Fibroblast of lung (primary cell): ENCODE measurements at regions not wholly inside any gene's neighbourhood (a gene's known extent, or its start where the extent isn't known, plus 50 kb on each side); places are given as distances from the start of the nearest gene placed in this dataset.

Experiments
- DNase-seq, 2 donors: peaks; one replicate each; pipeline versions ENCODE4 v3.0.0 to v3.0.0-alpha.2; 2010; ENCODE audit warnings: low read depth in 2 of 2
- H2AFZ ChIP-seq: 2 replicates; pipeline ENCODE4 v1.5.1; 2012; ENCODE audit warnings: low read length, control low read depth, inconsistent platforms
- H3K27ac ChIP-seq: 2 replicates; pipeline ENCODE4 v1.5.1; 2011; ENCODE audit warnings: low read length, control low read depth; ENCODE audit not compliant: insufficient read depth
- H3K27me3 ChIP-seq: 2 replicates; pipeline ENCODE4 v1.5.1; 2011; ENCODE audit warnings: mild to moderate bottlenecking, low read length; ENCODE audit not compliant: control insufficient read depth, insufficient read depth
- H3K36me3 ChIP-seq: 2 replicates; pipeline ENCODE4 v1.5.1; 2011; ENCODE audit warnings: low read length; ENCODE audit not compliant: control insufficient read depth, insufficient read depth
- H3K4me1 ChIP-seq: 2 replicates; pipeline ENCODE4 v1.5.1; 2011; ENCODE audit warnings: low read length; ENCODE audit not compliant: control insufficient read depth, insufficient read depth; ENCODE audit errors: extremely low read depth
- H3K4me2 ChIP-seq: 2 replicates; pipeline ENCODE4 v1.5.1; 2011; ENCODE audit warnings: low read length, control low read depth; ENCODE audit not compliant: insufficient read depth; ENCODE audit errors: extremely low read depth
- H3K4me3 ChIP-seq, 4 experiments: fragments of 200-600 bp in 1 of 4; sonication (generic) in 1 of 4; replicated peaks in 1 of 4; 2 replicates each; pipeline ENCODE4 v1.5.1; 2011 to 2016; ENCODE audit warnings: low read length in 4 of 4, low read depth in 3 of 4, mild to moderate bottlenecking in 3 of 4, control low read depth in 2 of 4, inconsistent platforms in 1 of 4, mixed read lengths in 1 of 4; ENCODE audit not compliant: insufficient read depth in 1 of 4; ENCODE audit errors: control extremely low read depth in 1 of 4
- H3K79me2 ChIP-seq: 2 replicates; pipeline ENCODE4 v1.5.1; 2012; ENCODE audit warnings: mild to moderate bottlenecking, low read length, inconsistent platforms; ENCODE audit not compliant: control insufficient read depth, insufficient read depth
- H3K9ac ChIP-seq: 2 replicates; pipeline ENCODE4 v1.5.1; 2011; ENCODE audit warnings: mild to moderate bottlenecking, low read length, control low read depth; ENCODE audit not compliant: insufficient read depth
- H3K9me3 ChIP-seq: 2 replicates; pipeline ENCODE4 v1.5.1; 2012; ENCODE audit warnings: low read depth, low read length; ENCODE audit not compliant: control insufficient read depth, insufficient read depth
- H4K20me1 ChIP-seq: 2 replicates; pipeline ENCODE4 v1.5.1; 2011; ENCODE audit warnings: low read length; ENCODE audit not compliant: control insufficient read depth, insufficient read depth; ENCODE audit errors: extremely low read depth
- EZH2 ChIP-seq: IDR thresholded peaks from 2 replicates; pipeline ENCODE4 v1.5.1; 2012; ENCODE audit warnings: low read length, control low read depth, mild to moderate bottlenecking; ENCODE audit errors: missing control alignments
- TF ChIP-seq, protein P1 (sequence below), 2 donors: IDR thresholded peaks in 1 of 2; conservative IDR thresholded peaks in 1 of 2; 1 replicate in 1 of 2; 2 replicates in 1 of 2; pipeline ENCODE4 v1.5.1; 2011 to 2012; ENCODE audit warnings: low read length in 2 of 2, control low read depth in 1 of 2, inconsistent platforms in 1 of 2, low read depth in 1 of 2, mild to moderate bottlenecking in 1 of 2

DNA sequence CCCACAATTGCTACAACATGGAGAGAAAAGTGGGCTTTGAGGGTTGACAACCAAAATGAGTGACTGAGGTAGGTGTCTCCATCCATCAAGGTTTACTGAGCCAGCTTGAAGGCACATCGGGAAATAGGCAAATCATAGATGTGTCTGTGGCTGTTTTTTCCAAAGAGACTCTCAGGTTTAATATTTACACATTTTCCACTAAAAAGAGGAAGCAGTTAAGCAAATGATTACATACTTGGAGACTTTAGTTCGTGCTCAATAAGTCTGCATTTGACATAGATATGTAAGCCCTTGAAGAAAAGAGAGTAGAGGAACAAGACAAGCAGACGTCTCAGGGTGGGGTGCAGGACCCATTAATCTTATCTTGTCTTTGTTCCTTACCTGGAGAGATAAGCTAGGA is 148.9 kb upstream of the COX10 start:
- no peak overlapping the region for H2AFZ ChIP-seq
- H3K36me3 ChIP-seq, result no peaks in the 10 kb centered on the region
- H3K4me3 ChIP-seq, result no peak overlapping the region
- no peak overlapping the region for H3K27ac ChIP-seq
- DNase-seq, result no peak
- H3K4me2 ChIP-seq, result no peak overlapping the region
- H4K20me1 ChIP-seq, result no peaks in the 10 kb centered on the region
- no peak overlapping the region for H3K9ac ChIP-seq
- H3K79me2 ChIP-seq, result no peaks in the 10 kb centered on the region
- H3K9me3 ChIP-seq, result no peaks in the 10 kb centered on the region
- TF ChIP-seq EZH2, result no peak
- TF ChIP-seq, protein P1, sequence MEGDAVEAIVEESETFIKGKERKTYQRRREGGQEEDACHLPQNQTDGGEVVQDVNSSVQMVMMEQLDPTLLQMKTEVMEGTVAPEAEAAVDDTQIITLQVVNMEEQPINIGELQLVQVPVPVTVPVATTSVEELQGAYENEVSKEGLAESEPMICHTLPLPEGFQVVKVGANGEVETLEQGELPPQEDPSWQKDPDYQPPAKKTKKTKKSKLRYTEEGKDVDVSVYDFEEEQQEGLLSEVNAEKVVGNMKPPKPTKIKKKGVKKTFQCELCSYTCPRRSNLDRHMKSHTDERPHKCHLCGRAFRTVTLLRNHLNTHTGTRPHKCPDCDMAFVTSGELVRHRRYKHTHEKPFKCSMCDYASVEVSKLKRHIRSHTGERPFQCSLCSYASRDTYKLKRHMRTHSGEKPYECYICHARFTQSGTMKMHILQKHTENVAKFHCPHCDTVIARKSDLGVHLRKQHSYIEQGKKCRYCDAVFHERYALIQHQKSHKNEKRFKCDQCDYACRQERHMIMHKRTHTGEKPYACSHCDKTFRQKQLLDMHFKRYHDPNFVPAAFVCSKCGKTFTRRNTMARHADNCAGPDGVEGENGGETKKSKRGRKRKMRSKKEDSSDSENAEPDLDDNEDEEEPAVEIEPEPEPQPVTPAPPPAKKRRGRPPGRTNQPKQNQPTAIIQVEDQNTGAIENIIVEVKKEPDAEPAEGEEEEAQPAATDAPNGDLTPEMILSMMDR (conservative IDR thresholded peaks at IDR 0.05 in 1 of 2, IDR thresholded peaks at IDR 0.05 in 1 of 2; ENCODE audit: low read depth in 1 of 2, low read length in 2 of 2), result no peak
- H3K4me1 ChIP-seq, result no peaks in the 10 kb centered on the region
- H3K27me3 ChIP-seq, result no peaks in the 10 kb centered on the region

DNA sequence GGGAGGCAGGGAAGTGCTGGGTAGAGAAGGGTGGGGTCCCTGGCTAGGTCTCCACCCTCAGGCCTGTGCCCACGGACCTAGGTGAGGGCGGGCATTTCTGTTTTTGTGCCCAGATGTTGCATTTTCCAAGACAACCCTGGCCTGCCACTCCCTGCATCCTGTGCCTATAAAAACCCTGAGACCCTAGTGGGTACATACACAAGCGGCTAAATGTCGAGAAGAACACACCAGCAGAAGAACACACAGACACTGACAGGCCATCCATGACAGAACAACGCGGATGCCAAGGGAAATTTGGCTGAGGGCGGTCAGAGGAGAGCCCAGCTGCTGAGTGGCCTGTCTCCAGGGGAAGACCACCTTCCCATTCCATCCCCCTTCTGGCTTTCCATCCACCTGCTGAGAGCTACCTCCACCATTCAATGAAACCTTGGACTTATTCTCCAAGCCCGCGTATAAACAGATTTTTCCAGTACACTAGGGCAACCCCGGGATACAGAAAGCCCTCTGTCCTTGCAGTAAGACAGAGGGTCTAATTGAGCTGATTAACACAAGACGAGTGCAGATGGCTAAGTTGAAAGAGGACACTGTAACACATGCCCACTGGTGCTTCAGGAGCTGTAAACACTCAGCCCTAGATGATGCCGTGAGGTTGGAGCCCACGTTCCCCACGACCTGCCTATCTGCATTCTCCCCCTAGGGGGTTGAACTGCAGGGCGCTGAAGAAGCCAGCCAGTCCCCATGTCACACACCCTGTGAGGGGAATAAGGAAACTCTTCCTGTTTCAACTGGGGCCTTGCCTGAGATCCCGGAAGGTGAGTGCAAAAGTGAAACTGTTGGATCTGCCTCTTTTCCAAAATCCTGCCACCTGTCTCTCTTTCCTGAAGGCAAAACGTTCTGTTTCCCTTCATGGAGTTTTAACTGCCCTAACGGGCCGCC is 147.2 kb upstream of the COX10 start:
- Histone ChIP-seq H3K4me3 (no peak overlapping the region), H3K36me3 (no peaks in the 10 kb centered on the region), H2AFZ (no peak overlapping the region), H3K4me2 (no peak overlapping the region), H3K4me1 (no peaks in the 10 kb centered on the region), H3K79me2 (no peaks in the 10 kb centered on the region), H3K9ac (no peak overlapping the region), H3K27ac (no peak overlapping the region), H3K9me3 (no peaks in the 10 kb centered on the region), H4K20me1 (no peaks in the 10 kb centered on the region), H3K27me3 (no peaks in the 10 kb centered on the region)
- TF ChIP-seq EZH2, result no peak
- TF ChIP-seq, protein P1 (conservative IDR thresholded peaks at IDR 0.05 in 1 of 2, IDR thresholded peaks at IDR 0.05 in 1 of 2; ENCODE audit: low read depth in 1 of 2, low read length in 2 of 2), result no peak
- no peak for DNase-seq

DNA sequence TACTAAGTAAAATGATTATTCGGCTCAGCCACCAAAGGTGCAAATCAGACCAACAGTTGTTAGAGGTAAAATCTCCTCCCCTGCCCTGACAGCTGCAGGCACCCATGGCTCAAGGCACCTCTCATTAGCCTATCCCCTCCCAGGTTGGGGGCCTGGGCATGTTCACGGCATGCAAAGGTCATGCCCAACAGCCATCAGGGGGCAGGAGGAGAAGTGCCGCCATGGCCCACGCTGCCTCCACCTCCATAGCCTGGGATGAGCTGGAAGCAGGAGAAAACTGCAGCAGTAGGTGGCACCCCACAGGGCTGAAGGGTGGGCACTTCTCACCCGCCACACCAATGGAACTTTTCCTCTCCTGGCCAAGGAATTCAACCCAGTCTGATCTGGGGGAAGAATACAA is 146.4 kb upstream of the COX10 start:
- no peak overlapping the region for H3K4me3 ChIP-seq
- no peak overlapping the region for H2AFZ ChIP-seq
- H3K79me2 ChIP-seq, result no peaks in the 10 kb centered on the region
- TF ChIP-seq EZH2, result no peak
- TF ChIP-seq, protein P1 (conservative IDR thresholded peaks at IDR 0.05 in 1 of 2, IDR thresholded peaks at IDR 0.05 in 1 of 2; ENCODE audit: low read depth in 1 of 2, low read length in 2 of 2), result no peak
- H3K27me3 ChIP-seq, result no peaks in the 10 kb centered on the region
- H3K9me3 ChIP-seq, result no peaks in the 10 kb centered on the region
- H4K20me1 ChIP-seq, result no peaks in the 10 kb centered on the region
- H3K36me3 ChIP-seq, result no peaks in the 10 kb centered on the region
- no peak overlapping the region for H3K27ac ChIP-seq
- no peak for DNase-seq
- no peak overlapping the region for H3K4me2 ChIP-seq
- no peaks in the 10 kb centered on the region for H3K4me1 ChIP-seq
- H3K9ac ChIP-seq, result no peak overlapping the region
